Stimulated activated naive CD8-positive, alpha-beta T cell treated with anti-CD3 and anti-CD28 coated beads, Interleukin-15, amount 100 ng/mL, for 72 hours (primary cell): ENCODE measurements at regions not wholly inside any gene's neighbourhood (a gene's known extent, or its start where the extent isn't known, plus 50 kb on each side); places are given as distances from the start of the nearest gene placed in this dataset.

Source experiments
- ATAC-seq: fragments of 150-1000 bp; cut with Tn5 transposase; 2 replicates; pipeline ENCODE4 v1.10.0; 2021; ENCODE audit warnings: mild to moderate bottlenecking, moderate library complexity
- DNase-seq, 2 donors: peaks; one replicate each; pipeline ENCODE4 v3.0.0; 2021 to 2022
- H3K27ac Mint-ChIP-seq, 2 donors: one replicate each; pipeline ENCODE4 v1.8.0; 2022; ENCODE audit warnings: mild to moderate bottlenecking in 2 of 2, mixed read lengths in 2 of 2, moderate library complexity in 2 of 2
- H3K27me3 Mint-ChIP-seq: one replicate; pipeline ENCODE4 v1.8.0; 2022; ENCODE audit warnings: mixed read lengths
- H3K4me1 Mint-ChIP-seq: one replicate; pipeline ENCODE4 v1.8.0; 2022; ENCODE audit warnings: mild to moderate bottlenecking, mixed read lengths
- H3K4me3 Mint-ChIP-seq, 2 donors: one replicate each; pipeline ENCODE4 v1.8.0; 2022; ENCODE audit warnings: mild to moderate bottlenecking in 2 of 2, mixed read lengths in 2 of 2, moderate library complexity in 1 of 2
- H3K9me3 Mint-ChIP-seq, 2 donors: one replicate each; pipeline ENCODE4 v1.8.0; 2022; ENCODE audit warnings: mixed read lengths in 2 of 2

DNA sequence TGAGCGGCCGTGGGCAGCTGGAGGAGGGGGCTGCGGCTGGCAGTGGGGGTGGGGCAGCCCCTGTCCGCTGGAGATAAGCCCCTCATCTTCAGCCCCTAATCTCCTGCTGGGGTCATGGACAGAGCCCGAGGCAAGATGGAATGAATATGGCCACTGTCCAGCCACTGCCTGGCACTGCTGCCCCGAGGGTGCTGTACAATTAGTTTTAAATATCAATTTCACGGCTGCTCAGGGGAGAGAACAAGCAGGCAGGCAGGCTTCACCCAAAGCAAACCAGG lies 64.1 kb upstream of the NKX1-1 start:
- Mint-ChIP-seq H3K27ac (no peak overlapping the region), H3K4me1 (no peaks in the 10 kb centered on the region), H3K4me3 (no peak overlapping the region), H3K9me3 (peaks cover 14 to 17% of the 10 kb centered on the region in 2 donors), H3K27me3 (peaks cover 23% of the 10 kb centered on the region)
- ATAC-seq: no peak
- DNase-seq: no peak

DNA sequence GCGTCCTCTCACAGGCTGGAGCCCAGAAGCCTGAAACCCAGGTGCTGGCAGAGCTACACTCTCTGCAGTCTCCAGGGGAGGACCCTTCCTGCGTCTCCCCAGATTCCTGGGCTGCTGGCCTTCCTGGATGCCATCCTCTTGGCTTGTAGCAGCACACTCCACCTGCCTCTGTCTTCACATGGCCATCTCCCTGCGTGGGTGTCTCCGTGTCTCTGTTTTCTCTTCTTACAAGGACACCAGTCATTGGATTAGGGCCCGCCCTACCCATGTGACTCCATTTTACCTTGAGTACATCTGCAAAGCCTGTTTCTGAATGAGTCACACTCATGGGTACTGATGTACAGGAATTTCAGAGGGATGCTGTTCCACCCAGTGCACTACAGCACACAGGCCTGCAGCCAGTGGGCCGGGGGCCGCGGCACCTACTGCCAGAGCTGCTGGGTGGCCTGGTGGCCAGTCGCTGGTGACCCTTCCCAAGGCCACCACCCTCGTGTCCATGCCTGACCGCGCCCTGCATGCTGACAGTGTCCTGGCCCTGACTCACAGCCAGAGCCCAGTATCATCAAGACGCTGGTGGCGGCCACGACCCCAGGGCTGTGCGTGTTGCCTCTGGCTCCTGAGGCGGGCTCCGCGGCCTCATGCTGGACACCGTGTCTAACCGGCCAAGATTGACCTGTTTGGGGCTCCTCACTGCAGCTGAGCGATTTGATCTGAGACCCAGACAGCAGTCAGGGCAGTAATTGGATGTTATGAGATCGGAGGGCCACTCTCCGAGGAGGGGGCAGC lies 63.6 kb upstream of the NKX1-1 start:
- no peak overlapping the region for H3K27ac Mint-ChIP-seq
- H3K27me3 Mint-ChIP-seq: peaks cover 23% of the 10 kb centered on the region
- DNase-seq: no peak
- H3K4me3 Mint-ChIP-seq: no peak overlapping the region
- H3K9me3 Mint-ChIP-seq: peaks cover 13 to 16% of the 10 kb centered on the region in 2 donors
- no peaks in the 10 kb centered on the region for H3K4me1 Mint-ChIP-seq
- ATAC-seq: no peak

DNA sequence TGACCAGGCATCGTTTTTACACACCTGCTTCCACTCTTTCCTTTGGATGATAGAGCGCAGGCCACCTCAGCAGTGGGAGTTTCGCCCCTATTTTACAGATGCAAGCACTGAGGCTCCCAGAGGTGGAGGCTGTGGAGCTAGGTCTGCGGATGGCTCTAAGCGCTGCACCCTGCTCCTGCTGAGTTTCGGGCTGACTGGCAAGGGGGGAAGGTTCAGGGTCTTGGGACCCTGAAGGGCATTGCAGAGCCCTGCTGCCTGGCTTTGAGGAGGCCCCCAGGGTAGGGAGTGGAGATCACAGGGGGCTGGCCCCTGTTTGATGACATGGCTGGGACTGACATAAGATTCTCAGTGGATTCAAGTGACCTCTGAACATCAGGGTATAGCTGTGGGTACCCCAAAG lies 62.8 kb upstream of the NKX1-1 start:
- H3K4me1 Mint-ChIP-seq: no peaks in the 10 kb centered on the region
- peaks cover 15% of the 10 kb centered on the region for H3K27me3 Mint-ChIP-seq
- peaks cover 13 to 16% of the 10 kb centered on the region in 2 donors for H3K9me3 Mint-ChIP-seq
- H3K27ac Mint-ChIP-seq: no peak overlapping the region
- no peak for DNase-seq
- ATAC-seq: no peak
- H3K4me3 Mint-ChIP-seq: no peak overlapping the region

DNA sequence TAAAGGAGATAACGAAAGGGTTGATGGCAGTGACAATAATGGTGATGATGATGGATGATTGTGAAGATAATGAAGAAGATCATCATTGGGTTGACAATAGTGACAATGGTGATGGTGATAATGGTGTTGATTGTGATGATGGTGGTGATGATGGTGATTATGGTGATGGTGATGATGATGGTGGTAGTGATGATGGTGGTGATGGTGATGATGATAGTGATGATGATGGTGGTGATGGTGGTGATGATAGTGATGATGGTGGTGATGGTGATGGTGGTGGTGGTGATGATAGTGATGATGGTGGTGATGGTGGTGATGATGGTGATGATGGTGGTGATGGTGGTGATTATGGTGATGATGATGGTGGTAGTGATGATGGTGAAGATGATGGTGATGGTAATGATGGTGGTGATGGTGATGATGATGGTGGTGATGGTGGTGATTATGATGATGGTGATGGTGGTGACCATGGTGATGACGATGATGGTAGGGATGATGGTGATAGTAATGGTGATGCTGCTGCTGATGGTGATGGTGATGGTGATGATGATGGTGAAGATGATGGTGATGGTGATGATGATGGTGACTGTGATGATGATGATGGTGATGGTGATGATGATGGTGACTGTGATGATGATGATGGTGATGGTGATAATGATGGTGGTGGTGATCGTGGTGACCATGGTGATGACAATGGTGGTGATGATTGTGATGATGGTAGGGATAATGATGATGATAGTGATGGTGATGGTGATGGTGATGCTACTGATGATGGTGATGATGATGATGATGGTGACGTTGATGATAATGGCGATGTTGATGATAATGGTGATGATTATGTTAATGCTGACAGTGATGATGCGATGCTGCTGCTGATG lies 61.6 kb upstream of the NKX1-1 start:
- no peak overlapping the region for H3K27ac Mint-ChIP-seq
- H3K27me3 Mint-ChIP-seq: peaks cover 12% of the 10 kb centered on the region
- no peak overlapping the region for H3K4me3 Mint-ChIP-seq
- DNase-seq (no peak), ATAC-seq (no peak)
- peaks cover 13 to 16% of the 10 kb centered on the region in 2 donors for H3K9me3 Mint-ChIP-seq
- no peaks in the 10 kb centered on the region for H3K4me1 Mint-ChIP-seq

DNA sequence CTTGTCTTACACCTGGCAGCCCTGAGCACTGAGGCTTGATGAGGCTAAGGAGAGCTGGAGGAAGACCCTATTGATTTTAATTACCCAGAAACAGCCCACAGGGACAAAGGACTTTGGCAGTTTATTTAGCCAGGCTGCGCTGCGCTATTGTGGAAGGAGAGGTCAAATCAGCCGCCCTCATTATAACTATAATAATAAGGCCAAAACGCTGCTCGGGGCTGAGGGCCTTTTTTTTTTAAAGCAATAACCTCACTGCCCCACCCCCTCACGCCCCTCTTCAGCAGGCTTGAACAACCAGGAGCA lies 60.6 kb upstream of the NKX1-1 start:
- Mint-ChIP-seq H3K4me3 (no peak overlapping the region), H3K4me1 (no peaks in the 10 kb centered on the region), H3K9me3 (peaks cover 13 to 16% of the 10 kb centered on the region in 2 donors), H3K27me3 (peaks cover 14% of the 10 kb centered on the region), H3K27ac (no peak overlapping the region)
- ATAC-seq (no peak), DNase-seq (no peak)

DNA sequence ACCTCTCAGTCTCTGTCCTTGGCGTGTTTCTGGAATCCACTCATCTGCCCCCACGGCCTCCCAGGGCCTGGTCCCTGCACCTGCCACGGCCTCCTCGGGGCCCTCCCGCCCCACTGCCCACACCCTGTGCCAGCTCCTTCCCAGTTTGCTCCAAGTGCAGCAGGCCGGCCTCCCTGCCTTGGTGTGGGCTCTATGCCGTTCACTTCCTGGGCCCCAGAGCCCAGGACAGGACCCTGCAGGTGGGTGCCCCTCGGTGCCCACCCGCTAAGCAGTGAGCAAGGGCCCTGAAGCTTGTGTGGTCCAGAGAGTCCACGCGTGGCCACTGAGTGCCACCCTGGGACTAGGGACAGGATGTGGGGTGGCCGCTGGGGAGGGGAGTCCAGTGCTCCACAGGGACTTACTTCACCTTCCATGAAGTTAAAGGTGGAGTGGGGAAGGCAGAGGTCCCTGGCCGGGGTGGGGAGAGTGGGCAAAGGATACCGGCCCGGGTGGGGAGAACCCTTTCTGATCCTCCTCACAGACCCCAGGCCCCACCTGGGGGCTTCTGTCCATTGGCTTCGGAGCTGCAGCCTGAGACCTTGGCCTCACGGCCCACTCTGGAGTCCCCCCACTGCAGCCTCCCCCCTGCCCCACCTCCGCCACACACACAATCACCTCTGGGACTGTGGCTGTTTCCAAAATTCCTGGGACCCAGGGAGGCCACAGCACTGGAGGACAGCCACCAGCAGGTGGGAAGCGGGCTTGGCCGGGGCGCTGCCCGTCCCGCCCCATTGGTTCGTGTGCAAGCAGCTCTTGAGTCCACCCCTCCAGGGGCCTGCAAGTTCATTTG lies 60.0 kb upstream of the NKX1-1 start:
- DNase-seq: no peak
- peaks cover 13 to 16% of the 10 kb centered on the region in 2 donors for H3K9me3 Mint-ChIP-seq

DNA sequence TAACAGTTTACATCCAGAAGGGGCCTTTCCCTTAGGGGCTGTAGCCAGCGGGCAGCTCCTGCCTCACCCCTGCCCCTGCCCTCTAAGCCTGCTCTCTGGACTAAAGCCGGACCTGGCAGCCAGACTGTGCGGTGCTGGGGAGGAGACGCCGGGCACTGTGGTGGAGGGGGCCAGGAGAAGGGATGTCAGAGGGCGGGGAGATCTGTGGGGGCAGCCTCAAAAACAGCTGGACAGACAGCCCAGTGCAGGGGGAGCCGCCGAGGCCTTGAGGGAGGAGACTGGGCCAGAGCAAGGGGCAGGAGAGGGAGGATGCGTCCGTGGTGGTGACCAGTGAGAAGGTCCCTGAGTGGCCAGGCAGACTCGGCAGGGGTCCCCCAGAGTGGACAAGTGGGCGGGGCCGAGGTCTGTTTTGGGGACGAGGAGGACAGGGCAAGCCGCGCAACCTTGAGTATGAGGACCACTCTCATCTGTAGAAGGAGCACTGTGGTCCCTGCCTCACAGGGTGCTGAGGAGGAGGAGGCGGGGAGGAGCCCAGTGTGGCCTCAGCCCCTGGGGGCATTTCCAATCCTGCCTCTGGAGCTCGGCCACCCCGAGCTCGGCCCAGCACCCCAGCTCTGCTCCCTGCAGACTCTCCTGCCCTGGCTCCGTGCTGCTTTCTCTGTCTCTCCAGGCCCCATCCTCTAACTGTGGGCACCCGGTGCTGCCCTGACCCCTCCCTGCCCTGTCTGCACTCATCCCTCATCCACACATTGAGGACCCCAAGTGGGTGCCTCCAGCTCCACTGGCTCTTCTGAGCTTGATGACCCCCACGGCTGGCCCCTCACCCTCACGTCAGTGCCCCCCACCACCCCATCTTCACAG lies 59.2 kb upstream of the NKX1-1 start:
- no peak overlapping the region for H3K27ac Mint-ChIP-seq
- ATAC-seq (peak; percentile 13), DNase-seq (no peak)
- no peaks in the 10 kb centered on the region for H3K4me1 Mint-ChIP-seq
- H3K4me3 Mint-ChIP-seq: no peak overlapping the region
- H3K9me3 Mint-ChIP-seq: peaks cover 13 to 16% of the 10 kb centered on the region in 2 donors
- H3K27me3 Mint-ChIP-seq: peaks cover 28% of the 10 kb centered on the region

More for the DNA sequence above, 60.0 kb upstream of the NKX1-1 start:
- Mint-ChIP-seq H3K27me3 (peaks cover 20% of the 10 kb centered on the region), H3K27ac (no peak overlapping the region), H3K4me1 (no peaks in the 10 kb centered on the region), H3K4me3 (no peak overlapping the region)
- ATAC-seq: no peak

DNA sequence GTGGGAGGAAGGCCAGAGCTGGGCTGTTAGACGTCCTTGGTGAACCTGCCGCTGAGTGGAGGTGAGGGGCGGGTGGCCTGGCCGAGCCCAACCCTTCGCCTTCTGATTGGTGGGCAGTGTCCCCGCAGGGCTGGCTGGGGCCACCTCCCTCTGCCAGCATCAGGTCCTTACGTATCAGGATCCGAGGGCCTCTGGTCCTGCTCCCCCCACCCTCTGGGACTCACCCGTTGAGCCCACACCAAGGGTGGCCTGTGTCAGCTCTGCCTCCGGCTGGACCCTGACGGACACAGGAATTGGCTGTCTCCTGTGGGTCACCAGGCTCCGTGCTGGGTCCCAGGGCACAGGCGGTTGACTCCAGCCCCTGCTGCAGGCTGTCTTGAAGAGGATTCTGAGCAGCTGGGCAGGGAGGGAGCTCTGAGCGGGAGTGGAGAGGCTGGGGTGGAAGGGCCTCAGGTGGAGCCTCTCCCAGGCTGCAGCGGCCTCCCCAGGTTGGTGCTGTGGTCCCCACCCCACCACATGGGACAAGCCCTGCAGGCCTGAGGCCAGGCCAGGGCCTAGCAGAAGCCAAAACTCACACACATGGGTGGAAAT lies 58.4 kb upstream of the NKX1-1 start:
- H3K4me1 Mint-ChIP-seq: no peaks in the 10 kb centered on the region
- peaks cover 34% of the 10 kb centered on the region for H3K27me3 Mint-ChIP-seq
- H3K4me3 Mint-ChIP-seq: no peak overlapping the region
- no peak for DNase-seq
- peaks cover 13 to 16% of the 10 kb centered on the region in 2 donors for H3K9me3 Mint-ChIP-seq
- H3K27ac Mint-ChIP-seq: no peak overlapping the region
- no peak for ATAC-seq

DNA sequence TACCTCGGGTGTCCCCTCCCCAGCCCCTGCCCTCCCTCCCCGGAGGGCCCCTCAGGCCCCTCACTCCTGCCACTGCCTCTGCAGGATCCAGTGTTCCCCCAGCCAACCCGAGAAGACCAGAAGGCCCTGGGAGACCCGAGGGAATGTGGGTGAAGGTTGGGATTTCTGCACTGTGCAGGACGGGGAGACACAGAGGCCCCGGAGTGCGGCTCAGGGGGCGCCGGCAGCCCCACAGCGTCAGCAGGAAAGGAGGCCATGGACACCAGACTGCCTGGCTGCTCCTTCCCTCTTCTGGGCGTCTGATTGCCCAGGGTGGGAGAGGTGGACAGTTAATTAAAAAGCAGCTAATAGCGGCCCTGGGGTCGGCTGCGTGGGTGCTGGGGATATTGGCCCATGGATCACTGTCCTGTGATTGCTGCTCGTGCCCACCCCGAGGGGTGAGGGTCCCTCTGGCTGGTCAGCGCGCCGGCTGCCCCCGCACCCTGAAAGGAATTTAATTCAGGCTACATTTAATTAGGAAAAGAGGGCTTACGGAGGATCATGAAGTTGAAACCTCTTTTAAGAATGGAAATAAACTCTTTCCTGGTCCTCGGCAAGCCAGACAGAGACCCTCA lies 57.8 kb upstream of the NKX1-1 start:
- H3K4me1 Mint-ChIP-seq: no peaks in the 10 kb centered on the region
- no peak overlapping the region for H3K27ac Mint-ChIP-seq
- peaks cover 13 to 16% of the 10 kb centered on the region in 2 donors for H3K9me3 Mint-ChIP-seq
- ATAC-seq (peak; percentile 36), DNase-seq (no peak)
- no peak overlapping the region for H3K4me3 Mint-ChIP-seq
- H3K27me3 Mint-ChIP-seq: peaks cover 34% of the 10 kb centered on the region

DNA sequence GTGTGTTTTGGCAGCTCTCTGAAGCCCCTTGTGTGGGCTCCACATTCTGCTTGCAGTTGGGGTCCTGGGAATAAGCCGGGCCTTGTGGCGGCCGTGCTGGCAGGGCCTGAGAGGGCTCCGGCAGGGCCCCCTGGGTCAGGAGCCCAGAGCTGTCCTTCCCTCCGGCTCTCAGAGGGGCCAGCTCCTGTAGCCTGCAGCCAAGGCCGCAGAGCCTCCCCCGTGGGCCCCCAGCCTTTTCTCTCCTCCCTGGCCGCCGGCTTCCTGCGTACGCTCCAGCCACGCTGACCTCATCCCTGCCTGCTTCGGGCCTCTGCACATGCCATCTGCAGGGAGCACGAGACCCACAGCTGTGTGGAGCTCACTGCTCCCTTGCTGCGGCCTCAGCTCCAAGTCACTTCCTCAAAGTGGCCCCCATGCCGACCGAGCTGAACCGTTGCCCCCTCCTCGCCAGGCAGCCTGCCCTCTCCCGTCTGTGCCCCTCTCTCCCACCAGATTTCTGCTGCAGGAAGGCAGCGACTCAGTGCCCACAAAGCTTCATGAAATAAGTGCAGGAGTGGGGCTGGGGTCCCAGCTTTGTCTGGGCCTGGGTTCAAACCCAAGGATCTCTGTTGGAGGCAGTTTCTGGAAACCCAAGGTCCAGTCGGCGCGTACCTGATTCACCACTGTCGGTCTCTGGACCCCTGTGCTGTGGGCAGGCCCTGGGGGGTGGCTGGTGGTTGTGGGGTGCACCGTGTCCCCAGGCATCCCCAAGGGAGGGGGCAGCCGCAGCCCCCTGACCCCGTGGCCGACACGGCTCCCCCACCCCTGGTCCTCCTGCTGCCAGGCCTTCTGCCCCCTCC lies 57.1 kb upstream of the NKX1-1 start:
- Mint-ChIP-seq H3K27ac (no peak overlapping the region), H3K4me3 (no peak overlapping the region), H3K27me3 (peaks cover 41% of the 10 kb centered on the region), H3K4me1 (no peaks in the 10 kb centered on the region), H3K9me3 (peaks cover 11 to 13% of the 10 kb centered on the region in 2 donors)
- no peak for ATAC-seq
- no peak for DNase-seq

DNA sequence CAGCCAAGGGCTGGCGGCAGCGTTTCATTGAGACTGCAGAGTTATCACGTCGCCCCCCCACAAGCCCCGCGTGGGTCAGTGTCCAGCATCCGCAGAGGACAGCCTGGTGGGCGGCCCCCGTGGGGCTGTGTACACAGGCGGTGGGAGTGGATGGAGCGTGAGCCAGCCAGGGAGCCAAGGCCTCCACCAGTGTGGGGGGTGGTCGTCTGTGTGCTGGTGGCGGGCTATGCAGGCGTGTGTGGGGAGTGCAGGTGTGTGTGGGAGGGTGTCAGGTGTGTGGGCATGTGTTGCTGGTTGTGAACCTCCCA lies 56.5 kb upstream of the NKX1-1 start:
- ATAC-seq (no peak), DNase-seq (no peak)
- Mint-ChIP-seq H3K4me1 (no peaks in the 10 kb centered on the region), H3K27ac (no peak overlapping the region), H3K27me3 (peaks cover 47% of the 10 kb centered on the region), H3K4me3 (no peak overlapping the region), H3K9me3 (peaks cover 5 to 7% of the 10 kb centered on the region in 2 donors)

DNA sequence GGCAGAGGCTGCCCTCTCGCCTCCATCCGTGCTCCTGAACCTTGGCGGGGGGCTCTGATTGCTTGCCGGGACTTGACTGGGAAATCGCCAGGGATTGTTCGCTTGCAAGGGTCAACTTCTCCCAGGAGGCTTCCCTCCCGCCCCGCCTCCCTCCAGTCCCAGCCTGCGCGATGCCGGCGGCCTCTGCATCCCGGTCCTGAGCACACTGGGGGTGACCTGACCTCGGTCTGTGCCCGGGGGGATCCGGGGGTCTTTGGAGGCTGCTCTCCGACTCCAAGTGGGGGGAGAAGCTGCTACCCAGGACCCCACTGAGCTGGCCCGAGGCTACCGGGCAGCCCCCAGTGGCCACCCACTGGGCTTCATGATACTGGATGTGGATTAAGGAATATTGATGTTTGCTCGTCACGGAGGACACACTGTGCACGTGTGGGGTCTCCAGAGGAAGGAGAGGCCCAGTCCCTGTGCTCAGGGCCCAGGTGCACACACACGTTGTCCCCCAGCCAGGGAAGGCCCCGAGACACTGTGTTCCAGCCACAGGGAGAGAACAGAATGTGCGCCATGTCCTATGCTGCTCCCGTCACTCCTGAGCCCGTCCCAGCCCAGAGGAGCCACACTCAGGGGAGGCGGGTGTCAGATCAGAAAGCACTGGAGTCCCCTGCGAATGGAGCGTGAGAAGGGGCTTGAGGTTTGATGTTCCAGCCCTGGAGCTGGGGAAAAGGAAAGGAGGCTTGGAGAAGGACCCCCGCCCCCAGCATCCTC lies 55.9 kb upstream of the NKX1-1 start:
- H3K9me3 Mint-ChIP-seq: peaks cover 2% of the 10 kb centered on the region in 2 donors
- no peaks in the 10 kb centered on the region for H3K4me1 Mint-ChIP-seq
- ATAC-seq (no peak), DNase-seq (no peak)
- no peak overlapping the region for H3K27ac Mint-ChIP-seq
- peaks cover 47% of the 10 kb centered on the region for H3K27me3 Mint-ChIP-seq
- H3K4me3 Mint-ChIP-seq: no peak overlapping the region
